ENCODE measurements at regions not wholly inside any gene's neighbourhood (a gene's known extent, or its start where the extent isn't known, plus 50 kb on each side); places are given as distances from the start of the nearest gene placed in this dataset.

GRCh38 chr17:36705283-36705795 is 104.0 kb downstream of the MRM1 start:
- no peak for DNase-seq
- H3K27ac ChIP-seq, result no peak overlapping the region
- TF ChIP-seq CTCF (IDR thresholded peaks at IDR 0.05), result no peak
- no peaks in the 10 kb centered on the region for H3K9me3 ChIP-seq
- H3K27me3 ChIP-seq, result peaks cover 48% of the 10 kb centered on the region
- no peaks in the 10 kb centered on the region for H3K36me3 ChIP-seq
- intact Hi-C loops (cut with DNase I), result no loop called here
- H3K4me3 ChIP-seq, result no peak overlapping the region
- ATAC-seq, result no peak
- no peaks in the 10 kb centered on the region for H3K4me1 ChIP-seq

GRCh38 chr17:36705874-36706731 is 104.7 kb downstream of the MRM1 start:
- Histone ChIP-seq H3K4me1 (no peaks in the 10 kb centered on the region), H3K27me3 (peaks cover 44% of the 10 kb centered on the region), H3K4me3 (no peak overlapping the region), H3K36me3 (no peaks in the 10 kb centered on the region), H3K27ac (no peak overlapping the region), H3K9me3 (no peaks in the 10 kb centered on the region)
- TF ChIP-seq CTCF (IDR thresholded peaks at IDR 0.05), result peak; percentile 49
- intact Hi-C loops (cut with DNase I), result no loop called here
- peak; percentile 59 for ATAC-seq
- no peak for DNase-seq

GRCh38 chr17:36707904-36708303 is 106.5 kb downstream of the MRM1 start:
- no peaks in the 10 kb centered on the region for H3K36me3 ChIP-seq
- H3K4me3 ChIP-seq, result no peak overlapping the region
- no peak for DNase-seq
- no peaks in the 10 kb centered on the region for H3K4me1 ChIP-seq
- no peak for ATAC-seq
- no peak for TF ChIP-seq CTCF (IDR thresholded peaks at IDR 0.05)
- no peak overlapping the region for H3K27ac ChIP-seq
- no peaks in the 10 kb centered on the region for H3K9me3 ChIP-seq
- intact Hi-C loops (cut with DNase I), result no loop called here
- H3K27me3 ChIP-seq, result peaks cover 31% of the 10 kb centered on the region

GRCh38 chr17:36714789-36715188 is 113.4 kb downstream of the MRM1 start:
- no peak for DNase-seq
- peaks cover 13% of the 10 kb centered on the region for H3K27me3 ChIP-seq
- TF ChIP-seq CTCF (IDR thresholded peaks at IDR 0.05), result no peak
- ATAC-seq, result no peak
- H3K9me3 ChIP-seq, result no peaks in the 10 kb centered on the region
- no peaks in the 10 kb centered on the region for H3K36me3 ChIP-seq
- no peak overlapping the region for H3K4me3 ChIP-seq
- H3K4me1 ChIP-seq, result no peaks in the 10 kb centered on the region
- intact Hi-C loops (cut with DNase I), result no loop called here
- H3K27ac ChIP-seq, result no peak overlapping the region

GRCh38 chr17:36715951-36716350 is 114.6 kb downstream of the MRM1 start:
- no peak for ATAC-seq
- no peaks in the 10 kb centered on the region for H3K9me3 ChIP-seq

More at GRCh38 chr17:36715951-36716350, 114.6 kb downstream of the MRM1 start:
- Histone ChIP-seq H3K27ac (no peak overlapping the region), H3K4me3 (no peak overlapping the region), H3K27me3 (peaks cover 13% of the 10 kb centered on the region), H3K4me1 (no peaks in the 10 kb centered on the region), H3K36me3 (no peaks in the 10 kb centered on the region)
- TF ChIP-seq CTCF (IDR thresholded peaks at IDR 0.05), result no peak
- no peak for DNase-seq
- intact Hi-C loops (cut with DNase I), result no loop called here
